Loucy (cell line): ENCODE measurements at regions not wholly inside any gene's neighbourhood (a gene's known extent, or its start where the extent isn't known, plus 50 kb on each side); places are given as distances from the start of the nearest gene placed in this dataset.

Experiments
- EZH2phosphoT487 ChIP-seq: fragments of 200-600 bp; IDR thresholded peaks from 2 replicates; pipeline ENCODE4 v1.6.1; 2018; ENCODE audit warnings: antibody characterized with exemption, mild to moderate bottlenecking, moderate library complexity, borderline replicate concordance
- TF ChIP-seq, protein P1 (sequence below): fragments of 200-600 bp; sonication (generic); conservative IDR thresholded peaks from 2 replicates; pipeline ENCODE4 v1.5.1; 2014; ENCODE audit warnings: mild to moderate bottlenecking, antibody characterized with exemption, low read length

GRCh38 chr6:114534813-114535212 lies 192.0 kb upstream of the HS3ST5 start:
- TF ChIP-seq, protein P1, sequence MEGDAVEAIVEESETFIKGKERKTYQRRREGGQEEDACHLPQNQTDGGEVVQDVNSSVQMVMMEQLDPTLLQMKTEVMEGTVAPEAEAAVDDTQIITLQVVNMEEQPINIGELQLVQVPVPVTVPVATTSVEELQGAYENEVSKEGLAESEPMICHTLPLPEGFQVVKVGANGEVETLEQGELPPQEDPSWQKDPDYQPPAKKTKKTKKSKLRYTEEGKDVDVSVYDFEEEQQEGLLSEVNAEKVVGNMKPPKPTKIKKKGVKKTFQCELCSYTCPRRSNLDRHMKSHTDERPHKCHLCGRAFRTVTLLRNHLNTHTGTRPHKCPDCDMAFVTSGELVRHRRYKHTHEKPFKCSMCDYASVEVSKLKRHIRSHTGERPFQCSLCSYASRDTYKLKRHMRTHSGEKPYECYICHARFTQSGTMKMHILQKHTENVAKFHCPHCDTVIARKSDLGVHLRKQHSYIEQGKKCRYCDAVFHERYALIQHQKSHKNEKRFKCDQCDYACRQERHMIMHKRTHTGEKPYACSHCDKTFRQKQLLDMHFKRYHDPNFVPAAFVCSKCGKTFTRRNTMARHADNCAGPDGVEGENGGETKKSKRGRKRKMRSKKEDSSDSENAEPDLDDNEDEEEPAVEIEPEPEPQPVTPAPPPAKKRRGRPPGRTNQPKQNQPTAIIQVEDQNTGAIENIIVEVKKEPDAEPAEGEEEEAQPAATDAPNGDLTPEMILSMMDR, result no peak
- TF ChIP-seq EZH2phosphoT487, result no peak
